PC-9 (cell line): ENCODE measurements at regions not wholly inside any gene's neighbourhood (a gene's known extent, or its start where the extent isn't known, plus 50 kb on each side); places are given as distances from the start of the nearest gene placed in this dataset.

Source experiments
- BruUV-seq: library from RNA; stranded (reverse); fragments of 400-500 nt; replicated peaks from 2 replicates; lab custom pipeline; 2021; lab: Mats Ljungman, UMichigan
- CTCF ChIA-PET: fragments of 300-600 bp; sonication (Branson Sonifier 250); formaldehyde crosslinking; loops from one replicate; lab custom pipeline; 2022; ENCODE audit warnings: antibody characterized with exemption; lab: Charles Lee
- POLR2A ChIA-PET: fragments of 300-600 bp; sonication (Branson Sonifier 250); formaldehyde crosslinking; loops from one replicate; lab custom pipeline; 2022; ENCODE audit warnings: antibody characterized with exemption; ENCODE audit not compliant: unreplicated experiment; lab: Charles Lee
- DNase-seq, 2 experiments: peaks; one replicate each; pipeline versions ENCODE4 v3.0.0 to v3.0.0-alpha.2; 2015 to 2022; ENCODE audit warnings: mixed read lengths in 1 of 2
- H2AFZ ChIP-seq: fragments of 200-600 bp; sonication (generic); 2 replicates; pipeline ENCODE4 v1.8.1; 2017; ENCODE audit warnings: antibody characterized with exemption
- H3F3A ChIP-seq: fragments of 200-600 bp; sonication (generic); 2 replicates; pipeline ENCODE4 v1.8.1; 2017; ENCODE audit warnings: antibody characterized with exemption, mild to moderate bottlenecking, low read depth; ENCODE audit not compliant: insufficient read depth
- H3K27ac ChIP-seq: fragments of 200-600 bp; sonication (generic); 2 replicates; pipeline ENCODE4 v1.6.1; 2016; ENCODE audit warnings: mixed run types
- H3K27me3 ChIP-seq: fragments of 200-600 bp; sonication (generic); 2 replicates; pipeline ENCODE4 v1.6.1; 2016; ENCODE audit warnings: low read depth, mixed run types; ENCODE audit not compliant: insufficient read depth
- H3K36me3 ChIP-seq: fragments of 200-600 bp; sonication (generic); 2 replicates; pipeline ENCODE4 v1.6.1; 2016; ENCODE audit warnings: low read depth, mixed run types
- H3K4me1 ChIP-seq: fragments of 200-600 bp; sonication (generic); replicated peaks from 2 replicates; pipeline ENCODE4 v1.6.1; 2016; ENCODE audit warnings: mixed run types; ENCODE audit not compliant: insufficient read depth
- H3K4me2 ChIP-seq: fragments of 200-600 bp; sonication (generic); 2 replicates; pipeline ENCODE4 v1.6.1; 2017; ENCODE audit warnings: mixed run types
- H3K4me3 ChIP-seq: fragments of 200-600 bp; sonication (generic); 2 replicates; pipeline ENCODE4 v1.6.1; 2016; ENCODE audit warnings: mixed run types
- H3K79me2 ChIP-seq: fragments of 200-600 bp; sonication (generic); 2 replicates; pipeline ENCODE4 v1.6.1; 2017; ENCODE audit warnings: low read depth, mixed run types
- H3K9me2 ChIP-seq: fragments of 200-600 bp; sonication (generic); 2 replicates; pipeline ENCODE4 v1.8.1; 2017; ENCODE audit warnings: mild to moderate bottlenecking; ENCODE audit not compliant: insufficient read depth
- H3K9me3 ChIP-seq: fragments of 200-600 bp; sonication (generic); 2 replicates; pipeline ENCODE4 v1.8.1; 2016; ENCODE audit warnings: low read depth; ENCODE audit not compliant: insufficient read depth
- H4K20me1 ChIP-seq: fragments of 200-600 bp; sonication (generic); 2 replicates; pipeline ENCODE4 v1.8.1; 2017; ENCODE audit not compliant: insufficient read depth
- EZH2 ChIP-seq: fragments of 200-600 bp; sonication (generic); IDR thresholded peaks from 2 replicates; pipeline ENCODE4 v1.8.0; 2017; ENCODE audit warnings: antibody characterized with exemption, low read depth
- intact Hi-C: fragments of 100-400 bp; cut with micrococcal nuclease; formaldehyde crosslinking; loops from one replicate; pipeline ENCODE4 v1.10.0; 2022; ENCODE audit not compliant: unreplicated experiment
- TF ChIP-seq, protein P1 (sequence below): fragments of 200-600 bp; sonication (generic); conservative IDR thresholded peaks from 2 replicates; pipeline ENCODE4 v1.6.1; 2017; ENCODE audit warnings: mixed run types, antibody characterized with exemption, mild to moderate bottlenecking, moderate library complexity

DNA sequence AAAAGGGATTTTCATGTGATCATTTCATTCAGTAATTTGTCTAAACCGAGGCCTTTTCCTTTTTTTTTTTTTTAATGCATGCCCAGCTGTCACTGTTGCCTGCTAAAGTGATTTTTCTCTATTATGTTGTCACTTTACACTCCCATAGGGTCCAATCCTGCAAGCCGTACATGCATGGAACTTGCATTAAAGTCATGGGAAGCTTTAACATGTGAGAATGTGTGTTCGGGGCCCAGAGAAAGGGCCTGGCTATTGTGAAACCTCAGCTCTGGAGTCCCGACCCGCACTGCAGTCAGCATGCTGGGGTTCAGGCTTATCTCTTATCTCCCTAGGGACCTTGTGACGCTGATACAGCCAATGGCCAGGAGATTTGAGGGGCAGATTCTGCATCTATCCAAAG lies 474.6 kb downstream of the SLC4A3 start:
- intact Hi-C loops: no loop called here
- Histone ChIP-seq H3K4me1 (peaks cover 2% of the 10 kb centered on the region; the same call in 1 of the 2 replicates), H3K4me3 (no peak overlapping the region), H4K20me1 (no peaks in the 10 kb centered on the region), H3K4me2 (no peak overlapping the region), H3K79me2 (no peaks in the 10 kb centered on the region), H3K36me3 (no peaks in the 10 kb centered on the region), H3K9me2 (no peaks in the 10 kb centered on the region), H3K9me3 (no peaks in the 10 kb centered on the region), H3K27ac (no peak overlapping the region), H2AFZ (no peak overlapping the region), H3F3A (no peaks in the 10 kb centered on the region), H3K27me3 (no peaks in the 10 kb centered on the region)
- no peak for TF ChIP-seq EZH2
- TF ChIP-seq, protein P1, sequence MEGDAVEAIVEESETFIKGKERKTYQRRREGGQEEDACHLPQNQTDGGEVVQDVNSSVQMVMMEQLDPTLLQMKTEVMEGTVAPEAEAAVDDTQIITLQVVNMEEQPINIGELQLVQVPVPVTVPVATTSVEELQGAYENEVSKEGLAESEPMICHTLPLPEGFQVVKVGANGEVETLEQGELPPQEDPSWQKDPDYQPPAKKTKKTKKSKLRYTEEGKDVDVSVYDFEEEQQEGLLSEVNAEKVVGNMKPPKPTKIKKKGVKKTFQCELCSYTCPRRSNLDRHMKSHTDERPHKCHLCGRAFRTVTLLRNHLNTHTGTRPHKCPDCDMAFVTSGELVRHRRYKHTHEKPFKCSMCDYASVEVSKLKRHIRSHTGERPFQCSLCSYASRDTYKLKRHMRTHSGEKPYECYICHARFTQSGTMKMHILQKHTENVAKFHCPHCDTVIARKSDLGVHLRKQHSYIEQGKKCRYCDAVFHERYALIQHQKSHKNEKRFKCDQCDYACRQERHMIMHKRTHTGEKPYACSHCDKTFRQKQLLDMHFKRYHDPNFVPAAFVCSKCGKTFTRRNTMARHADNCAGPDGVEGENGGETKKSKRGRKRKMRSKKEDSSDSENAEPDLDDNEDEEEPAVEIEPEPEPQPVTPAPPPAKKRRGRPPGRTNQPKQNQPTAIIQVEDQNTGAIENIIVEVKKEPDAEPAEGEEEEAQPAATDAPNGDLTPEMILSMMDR: no peak
- no TSS peak for BruUV-seq
- CTCF ChIA-PET: no interaction called here
- no peak for DNase-seq
- POLR2A ChIA-PET: no interaction called here

DNA sequence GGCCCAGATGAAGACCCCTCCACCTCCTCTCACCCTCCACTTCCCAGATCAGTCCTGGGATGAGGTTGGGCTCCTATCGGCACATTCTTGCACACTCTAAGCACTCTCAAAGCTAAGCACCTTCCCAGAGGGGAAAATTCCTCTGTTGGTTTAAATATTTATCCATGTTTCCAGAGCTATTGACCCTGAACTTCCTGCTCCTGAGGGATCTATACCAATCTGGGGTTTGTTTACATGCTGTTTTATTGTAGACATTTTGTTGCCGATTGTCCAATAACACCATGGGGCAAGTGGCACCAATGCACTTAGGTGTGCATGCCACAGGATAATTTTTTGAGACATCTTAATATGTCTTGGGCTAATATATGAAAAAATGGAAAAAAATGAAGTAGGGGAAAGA lies 476.2 kb downstream of the SLC4A3 start:
- CTCF ChIA-PET: no interaction called here
- TF ChIP-seq EZH2: no peak
- TF ChIP-seq, protein P1: no peak

DNA sequence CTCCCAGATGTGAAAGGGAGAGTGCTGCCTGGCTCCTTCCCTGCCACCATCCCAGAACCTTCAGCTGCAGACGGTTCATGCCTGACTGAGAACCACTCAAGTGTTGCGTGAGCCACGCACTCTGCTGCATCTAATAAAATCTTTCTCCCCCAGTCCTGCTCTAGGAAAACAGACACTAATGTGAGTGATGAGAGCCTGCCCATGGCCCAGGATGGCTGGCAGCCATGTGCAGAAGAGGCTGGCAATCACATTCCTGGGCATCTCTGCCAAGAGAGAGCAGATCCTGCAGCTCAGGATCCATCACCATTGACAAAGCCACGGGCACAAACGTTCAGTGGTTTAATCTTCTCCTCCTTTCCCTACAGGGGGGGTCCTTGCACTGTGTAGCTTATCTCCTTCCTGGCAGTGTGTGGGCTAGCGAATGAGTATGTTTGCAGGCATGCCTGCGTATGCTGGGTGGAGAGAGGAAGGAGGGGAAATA lies 477.5 kb downstream of the SLC4A3 start:
- intact Hi-C loops: no loop called here
- H3K79me2 ChIP-seq: no peaks in the 10 kb centered on the region
- H3K27me3 ChIP-seq: no peaks in the 10 kb centered on the region
- H3K4me1 ChIP-seq: no peaks in the 10 kb centered on the region
- H3K4me2 ChIP-seq: no peak overlapping the region
- H2AFZ ChIP-seq: no peak overlapping the region
- no peaks in the 10 kb centered on the region for H3K9me2 ChIP-seq
- no peaks in the 10 kb centered on the region for H3K36me3 ChIP-seq
- no peaks in the 10 kb centered on the region for H3F3A ChIP-seq
- no TSS peak for BruUV-seq
- no peaks in the 10 kb centered on the region for H3K9me3 ChIP-seq
- no peak for TF ChIP-seq EZH2
- TF ChIP-seq, protein P1: no peak
- H3K4me3 ChIP-seq: no peak overlapping the region
- ChIA-PET POLR2A (interaction anchor here (0.6 kb wide), 2 partner anchors 117 to 318 kb away, joined by 3 read pairs; no protein-coding TSS in a partner anchor), CTCF (interaction anchor here (0.5 kb wide), 1 partner anchor 11 kb away, joined by 3 read pairs; no protein-coding TSS in a partner anchor)
- peak in 1 of 2 experiments; percentile 19 for DNase-seq
- no peaks in the 10 kb centered on the region for H4K20me1 ChIP-seq
- H3K27ac ChIP-seq: no peak overlapping the region

More for the DNA sequence above, 476.2 kb downstream of the SLC4A3 start:
- H4K20me1 ChIP-seq: no peaks in the 10 kb centered on the region
- DNase-seq: no peak
- H3K9me2 ChIP-seq: no peaks in the 10 kb centered on the region
- no peak overlapping the region for H3K27ac ChIP-seq
- no peaks in the 10 kb centered on the region for H3F3A ChIP-seq
- no peak overlapping the region for H3K4me3 ChIP-seq
- intact Hi-C loops: no loop called here
- H3K9me3 ChIP-seq: no peaks in the 10 kb centered on the region
- H2AFZ ChIP-seq: no peak overlapping the region
- no peaks in the 10 kb centered on the region for H3K36me3 ChIP-seq
- H3K27me3 ChIP-seq: no peaks in the 10 kb centered on the region
- POLR2A ChIA-PET: no interaction called here
- no peak overlapping the region for H3K4me2 ChIP-seq
- no peaks in the 10 kb centered on the region for H3K4me1 ChIP-seq
- BruUV-seq: no TSS peak
- H3K79me2 ChIP-seq: no peaks in the 10 kb centered on the region
